ENCODE measurements at regions not wholly inside any gene's neighbourhood (a gene's known extent, or its start where the extent isn't known, plus 50 kb on each side); places are given as distances from the start of the nearest gene placed in this dataset.

GRCh38 chr6:116992546-116992945 lies 115.5 kb downstream of the RFX6 start:
- no peak for TF ChIP-seq CTCF (IDR thresholded peaks at IDR 0.05)
- no peak for TF ChIP-seq POLR2A (IDR thresholded peaks at IDR 0.05)

All from Peyer's patch (tissue), 4 donors.